Kidney (tissue), 13 donors: ENCODE measurements at regions not wholly inside any gene's neighbourhood (a gene's known extent, or its start where the extent isn't known, plus 50 kb on each side); places are given as distances from the start of the nearest gene placed in this dataset.
"Not testable (repeated sequence)": the region's sequence is repeated elsewhere in the genome, so short reads cannot be mapped to it uniquely, and the experiment has no call there.

Experiments
- DNase-seq, 5 donors: peaks; one replicate each; pipeline ENCODE4 v3.0.0-alpha.2; 2013 to 2020
- FAIRE-seq: peaks from 2 replicates; lab custom pipeline; 2012; peaks lifted over from hg19 to GRCh38; lab: Jason Lieb, UNC
- H3K27ac ChIP-seq, 2 donors: one replicate each; pipeline ENCODE4 v1.7.0; 2013; ENCODE audit warnings: low read depth in 2 of 2, low read length in 2 of 2, inconsistent platforms in 1 of 2
- H3K27me3 ChIP-seq: one replicate; pipeline ENCODE4 v1.7.1; 2013; ENCODE audit warnings: low read length, inconsistent platforms; ENCODE audit not compliant: control insufficient read depth, insufficient read depth
- H3K36me3 ChIP-seq, 3 donors: one replicate each; pipeline versions ENCODE4 v1.7.0 to v1.7.1; 2013; ENCODE audit warnings: low read length in 3 of 3, control low read depth in 1 of 3, inconsistent platforms in 1 of 3; ENCODE audit not compliant: insufficient read depth in 3 of 3, control insufficient read depth in 2 of 3
- H3K4me1 ChIP-seq, 3 donors: one replicate each; pipeline versions ENCODE4 v1.7.0 to v1.7.1; 2013; ENCODE audit warnings: low read length in 3 of 3, inconsistent platforms in 1 of 3, low read depth in 1 of 3; ENCODE audit not compliant: control insufficient read depth in 2 of 3, insufficient read depth in 2 of 3
- H3K4me3 ChIP-seq, 3 donors: one replicate each; pipeline versions ENCODE4 v1.7.0 to v1.8.1; 2013; ENCODE audit warnings: low read length in 3 of 3, control low read depth in 1 of 3, inconsistent platforms in 1 of 3
- H3K9ac ChIP-seq, 3 donors: one replicate each; pipeline versions ENCODE4 v1.7.0 to v1.7.1; 2013; ENCODE audit warnings: low read length in 3 of 3, control low read depth in 1 of 3, inconsistent platforms in 1 of 3
- H3K9me3 ChIP-seq, 3 donors: one replicate each; pipeline versions ENCODE4 v1.7.0 to v1.7.1; 2013; ENCODE audit warnings: low read length in 3 of 3, control low read depth in 1 of 3, inconsistent platforms in 1 of 3; ENCODE audit not compliant: control insufficient read depth in 2 of 3, insufficient read depth in 1 of 3
- intact Hi-C: fragments of 100-400 bp; cut with DNase I; formaldehyde crosslinking; loops from one replicate; pipeline ENCODE4 v1.11.1; 2022
- TF ChIP-seq, protein P1 (sequence below): IDR thresholded peaks from 3 replicates; pipeline ENCODE4 v1.5.1; 2012; ENCODE audit warnings: mild to moderate bottlenecking, moderate library complexity, borderline replicate concordance; ENCODE audit not compliant: insufficient read depth; ENCODE audit errors: extremely low read depth
- donor health status: control.
- donor health status: control.
- donor health status: control.
- donor health status: control.
- donor health status: control.
- donor health status: DM: yes; HTN: yes; CAD: no.
- donor health status: Normal renal cell carcinoma (clear cell type).

DNA sequence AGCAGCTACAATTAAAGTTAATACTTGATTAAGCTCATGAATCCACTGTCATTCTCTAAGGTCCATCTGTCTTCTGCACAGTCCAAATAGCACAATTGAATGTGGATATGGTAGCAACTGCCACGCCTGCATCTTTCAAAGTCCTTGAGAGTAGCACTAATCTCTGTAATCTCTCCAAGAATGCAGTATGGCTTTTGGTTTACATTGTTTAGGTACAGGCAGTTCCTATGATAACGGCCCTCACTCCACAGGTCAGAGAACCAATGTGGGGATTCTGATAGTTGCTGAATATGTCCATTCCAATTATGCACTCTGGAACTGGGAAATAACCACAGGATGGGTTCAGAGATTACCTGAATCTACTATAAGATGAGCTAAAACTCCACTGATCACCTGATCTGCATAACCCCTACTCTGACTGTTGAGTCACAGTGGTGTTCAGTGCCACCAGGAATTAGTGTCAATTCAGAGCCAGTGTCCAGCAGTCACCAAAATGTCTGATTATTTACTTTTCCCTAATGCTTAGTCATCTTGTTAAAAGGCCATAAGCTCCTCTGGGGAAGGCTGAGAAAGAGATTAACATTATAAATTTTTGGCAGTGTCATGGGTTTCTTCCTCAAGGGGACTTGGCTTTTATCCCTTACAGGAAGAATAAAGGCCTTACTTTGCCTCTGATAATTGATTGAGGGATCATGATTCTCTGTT is 175.5 kb downstream of the GOLGA8K start:
- H3K4me3 ChIP-seq, H3K27ac ChIP-seq, intact Hi-C loops, H3K9me3 ChIP-seq, DNase-seq, H3K9ac ChIP-seq, FAIRE-seq, H3K27me3 ChIP-seq, H3K36me3 ChIP-seq, H3K4me1 ChIP-seq: not testable (repeated sequence)

DNA sequence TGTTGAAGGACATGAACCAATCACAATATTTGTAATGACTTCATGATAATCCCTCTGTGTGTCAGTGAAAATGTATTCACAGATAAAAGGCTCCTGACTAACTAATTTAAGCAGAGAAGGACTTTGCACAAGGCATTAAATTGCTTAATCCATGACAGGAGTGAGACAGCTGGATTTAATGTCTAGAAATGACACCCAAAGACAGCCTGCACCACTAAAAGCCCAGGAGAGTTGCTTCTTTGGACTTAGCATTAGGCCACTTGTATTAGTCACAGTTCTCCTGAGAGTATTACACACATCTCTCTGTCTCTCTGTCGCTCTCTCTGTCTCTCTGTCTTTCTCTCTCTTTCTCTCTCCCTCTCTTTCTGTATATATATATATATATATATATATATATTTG is 180.4 kb downstream of the GOLGA8K start:
- H3K9ac ChIP-seq = no peak overlapping the region
- no peaks in the 10 kb centered on the region for H3K36me3 ChIP-seq
- no peaks in the 10 kb centered on the region for H3K27me3 ChIP-seq
- H3K4me1 ChIP-seq = no peaks in the 10 kb centered on the region
- FAIRE-seq (no peak), DNase-seq (no peak)
- H3K4me3 ChIP-seq = no peak overlapping the region
- TF ChIP-seq, protein P1, sequence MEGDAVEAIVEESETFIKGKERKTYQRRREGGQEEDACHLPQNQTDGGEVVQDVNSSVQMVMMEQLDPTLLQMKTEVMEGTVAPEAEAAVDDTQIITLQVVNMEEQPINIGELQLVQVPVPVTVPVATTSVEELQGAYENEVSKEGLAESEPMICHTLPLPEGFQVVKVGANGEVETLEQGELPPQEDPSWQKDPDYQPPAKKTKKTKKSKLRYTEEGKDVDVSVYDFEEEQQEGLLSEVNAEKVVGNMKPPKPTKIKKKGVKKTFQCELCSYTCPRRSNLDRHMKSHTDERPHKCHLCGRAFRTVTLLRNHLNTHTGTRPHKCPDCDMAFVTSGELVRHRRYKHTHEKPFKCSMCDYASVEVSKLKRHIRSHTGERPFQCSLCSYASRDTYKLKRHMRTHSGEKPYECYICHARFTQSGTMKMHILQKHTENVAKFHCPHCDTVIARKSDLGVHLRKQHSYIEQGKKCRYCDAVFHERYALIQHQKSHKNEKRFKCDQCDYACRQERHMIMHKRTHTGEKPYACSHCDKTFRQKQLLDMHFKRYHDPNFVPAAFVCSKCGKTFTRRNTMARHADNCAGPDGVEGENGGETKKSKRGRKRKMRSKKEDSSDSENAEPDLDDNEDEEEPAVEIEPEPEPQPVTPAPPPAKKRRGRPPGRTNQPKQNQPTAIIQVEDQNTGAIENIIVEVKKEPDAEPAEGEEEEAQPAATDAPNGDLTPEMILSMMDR = no peak
- peaks cover 0 to 4% (median 2%) of the 10 kb centered on the region in 3 donors for H3K9me3 ChIP-seq
- intact Hi-C loops = no loop called here
- H3K27ac ChIP-seq = no peak overlapping the region
